ENCODE measurements at regions not wholly inside any gene's neighbourhood (a gene's known extent, or its start where the extent isn't known, plus 50 kb on each side); places are given as distances from the start of the nearest gene placed in this dataset.

- CTCF ChIA-PET (ENCODE audit: low intra/inter-chr PET ratio, low total read pairs), result no interaction called here
- Histone ChIP-seq H3K36me3 (replicated peaks in 1 of 2; ENCODE audit: control insufficient read depth in 1 of 2, insufficient read depth in 2 of 2, low read length in 2 of 2) (no peaks in the 10 kb centered on the region), H3K9me3 (ENCODE audit: low read length) (peaks cover 10% of the 10 kb centered on the region; the same call in 1 of the 2 replicates), H3K79me2 (ENCODE audit: insufficient read depth, low read length) (no peaks in the 10 kb centered on the region), H4K20me1 (ENCODE audit: insufficient read depth, low read length) (no peaks in the 10 kb centered on the region; the same call in 1 of the 2 replicates), H3K9ac (ENCODE audit: insufficient read depth, low read depth, low read length) (no peak overlapping the region), H3K4me3 (replicated peaks in 1 of 3; ENCODE audit: insufficient read depth in 1 of 3, low read depth in 2 of 3, low read length in 3 of 3) (no peak overlapping the region), H3K27me3 (ENCODE audit: control insufficient read depth in 1 of 2, insufficient read depth in 2 of 2, low read length in 2 of 2) (peaks cover under 1 to 39% of the 10 kb centered on the region in 2 experiments; a peak in 4 of 5 replicates), H2AFZ (ENCODE audit: low read length) (no peak overlapping the region), H3K27ac (ENCODE audit: extremely low read length, insufficient read depth, low read length) (no peak overlapping the region), H3K4me1 (ENCODE audit: insufficient read depth, low read length) (no peaks in the 10 kb centered on the region), H3K4me2 (ENCODE audit: low read depth, low read length) (no peak overlapping the region)
- in situ Hi-C loops (cut with HindIII; ENCODE audit: extremely low pct_ligation_motif_present, low pct_unique_long_range_greater_than_20kb) (no loop called here), intact Hi-C loops (cut with micrococcal nuclease; ENCODE audit: unreplicated experiment) (no loop called here)
- WGBS (ENCODE audit: low lambda C conversion rate), result 15% methylated on average over 3 of the region's 3 CpGs
- TF ChIP-seq ZNF10 (CRISPR knock-in tag; IDR thresholded peaks at IDR 0.05; ENCODE audit: borderline replicate concordance, low read depth), result no peak
- no peak for TF ChIP-seq ATF6 (CRISPR knock-in tag; conservative IDR thresholded peaks at IDR 0.05)
- peak; percentile 60 for TF ChIP-seq MAFF (IDR thresholded peaks at IDR 0.05; ENCODE audit: low read depth, low read length)
- TF ChIP-seq MAFK (conservative IDR thresholded peaks at IDR 0.05 in 1 of 2, IDR thresholded peaks at IDR 0.05 in 1 of 2; ENCODE audit: low read length in 2 of 2), result peak; percentile 54 to 77
- TF ChIP-seq DBP (CRISPR knock-in tag; IDR thresholded peaks at IDR 0.05; ENCODE audit: not compliant biosample characterization), result no peak
- no peak for TF ChIP-seq ZNF572 (CRISPR knock-in tag; IDR thresholded peaks at IDR 0.05)
- no peak for TF ChIP-seq ZFX (CRISPR knock-in tag; IDR thresholded peaks at IDR 0.05; ENCODE audit: low read depth)
- no peak for TF ChIP-seq KDM5B (CRISPR knock-in tag; IDR thresholded peaks at IDR 0.05; ENCODE audit: borderline replicate concordance)
- no peak for TF ChIP-seq PCBP2 (optimal IDR thresholded peaks at IDR 0.05; ENCODE audit: low read depth, low read length, poor library complexity, severe bottlenecking)
- TF ChIP-seq NR2C2 (CRISPR knock-in tag; IDR thresholded peaks at IDR 0.05; ENCODE audit: borderline replicate concordance), result no peak
- TF ChIP-seq LRRFIP1 (CRISPR knock-in tag; conservative IDR thresholded peaks at IDR 0.05), result no peak
- TF ChIP-seq ZNF747 (CRISPR knock-in tag; IDR thresholded peaks at IDR 0.05; ENCODE audit: borderline replicate concordance), result no peak
- TF ChIP-seq ZNF510 (CRISPR knock-in tag; IDR thresholded peaks at IDR 0.05; ENCODE audit: low read depth), result no peak
- no peak for TF ChIP-seq RFX1 (IDR thresholded peaks at IDR 0.05)
- TF ChIP-seq BCLAF1 (IDR thresholded peaks at IDR 0.05), result no peak
- TF ChIP-seq FOXP1 (IDR thresholded peaks at IDR 0.05), result no peak
- TF ChIP-seq FOXP1 (CRISPR knock-in tag; IDR thresholded peaks at IDR 0.05), result no peak
- FAIRE-seq (no peak), DNase-seq (ENCODE audit: low spot score) (no peak), ATAC-seq (no peak)
- POLR2A ChIA-PET, result no interaction called here
- no TSS peak for BruUV-seq (replicated peaks)
Observed at GRCh38 chr17:79552405-79552804, 58.4 kb downstream of the RBFOX3 start.

Data from HepG2 (cell line).